Erythroblast (primary cell): ENCODE measurements at regions not wholly inside any gene's neighbourhood (a gene's known extent, or its start where the extent isn't known, plus 50 kb on each side); places are given as distances from the start of the nearest gene placed in this dataset.

Source experiments
- GATA1 ChIP-seq: IDR thresholded peaks from 2 replicates; pipeline ENCODE4 v1.6.1; 2011; ENCODE audit warnings: low read depth, mild to moderate bottlenecking, control low read depth, low read length, moderate library complexity
- POLR2A ChIP-seq: IDR thresholded peaks from 2 replicates; pipeline ENCODE4 v1.6.1; 2011; ENCODE audit warnings: mild to moderate bottlenecking, low read length

- TF ChIP-seq POLR2A (no peak), GATA1 (no peak)
These were observed 959.4 kb upstream of the CELF4 start for GRCh38 chr18:38525039-38525438.
